ENCODE measurements at regions not wholly inside any gene's neighbourhood (a gene's known extent, or its start where the extent isn't known, plus 50 kb on each side); places are given as distances from the start of the nearest gene placed in this dataset.
"Not testable (repeated sequence)": the region's sequence is repeated elsewhere in the genome, so short reads cannot be mapped to it uniquely, and the experiment has no call there.

DNA sequence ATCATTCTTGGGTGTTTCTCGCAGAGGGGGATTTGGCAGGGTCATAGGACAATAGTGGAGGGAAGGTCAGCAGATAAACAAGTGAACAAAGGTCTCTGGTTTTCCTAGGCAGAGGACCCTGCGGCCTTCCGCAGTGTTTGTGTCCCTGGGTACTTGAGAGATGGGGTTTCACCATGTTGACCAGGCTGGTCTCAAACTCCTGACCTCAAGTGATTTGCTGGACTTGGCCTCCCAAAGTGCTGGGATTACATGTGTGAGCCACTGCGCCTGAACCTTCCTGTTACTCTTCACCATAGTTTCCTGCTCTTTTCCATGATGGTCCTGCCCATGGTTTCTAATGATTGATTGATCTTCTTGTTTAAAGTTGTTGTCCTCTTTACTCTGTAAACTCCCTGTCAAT lies 207.9 kb downstream of the BCAS1 start:
- H3K27me3 Mint-ChIP-seq (ENCODE audit: low read depth); H3K27ac Mint-ChIP-seq: not testable (repeated sequence)
- CTCF ChIA-PET = interaction anchor here (0.6 kb wide), 2 partner anchors 112 to 152 kb away, joined by 3 to 4 read pairs; no protein-coding TSS in a partner anchor

DNA sequence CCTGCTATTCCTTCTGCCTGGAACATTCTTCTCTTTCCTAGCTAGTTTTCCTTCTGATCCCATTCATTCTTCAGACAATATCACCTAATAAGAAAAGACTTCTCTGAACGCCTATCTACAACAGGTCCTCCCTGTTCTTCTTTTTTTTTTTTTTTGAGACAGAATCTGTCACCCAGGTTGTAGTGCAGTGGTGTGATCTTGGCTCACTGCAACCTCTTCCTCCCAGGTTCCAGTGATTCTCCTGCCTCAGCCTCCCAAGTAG lies 208.3 kb downstream of the BCAS1 start:
- peaks cover 45% of the 10 kb centered on the region for H3K4me1 Mint-ChIP-seq (ENCODE audit: low read depth)
- H3K4me3 Mint-ChIP-seq; H3K36me3 Mint-ChIP-seq (ENCODE audit: low read depth); intact Hi-C loops (cut with micrococcal nuclease); H3K27ac Mint-ChIP-seq; DNase-seq; H3K9me3 Mint-ChIP-seq; H3K27me3 Mint-ChIP-seq (ENCODE audit: low read depth): not testable (repeated sequence)
- CTCF ChIA-PET = interaction anchor here (0.6 kb wide), 1 partner anchor 152 kb away, joined by 3 read pairs; no protein-coding TSS in a partner anchor

More for the DNA sequence above, 207.9 kb downstream of the BCAS1 start:
- H3K36me3 Mint-ChIP-seq (ENCODE audit: low read depth); H3K9me3 Mint-ChIP-seq; H3K4me3 Mint-ChIP-seq; DNase-seq; intact Hi-C loops (cut with micrococcal nuclease): not testable (repeated sequence)
- peaks cover 44% of the 10 kb centered on the region for H3K4me1 Mint-ChIP-seq (ENCODE audit: low read depth)

- no peaks in the 10 kb centered on the region for H3K36me3 Mint-ChIP-seq (ENCODE audit: low read depth)
- H3K9me3 Mint-ChIP-seq = no peaks in the 10 kb centered on the region
- intact Hi-C loops (cut with micrococcal nuclease) = no loop called here
- H3K4me3 Mint-ChIP-seq = no peak overlapping the region
- CTCF ChIA-PET = interaction anchor here (1.0 kb wide), 1 partner anchor 40 kb away, joined by 3 read pairs; no protein-coding TSS in a partner anchor
- H3K4me1 Mint-ChIP-seq (ENCODE audit: low read depth) = peaks cover 41% of the 10 kb centered on the region
- H3K27me3 Mint-ChIP-seq (ENCODE audit: low read depth) = no peaks in the 10 kb centered on the region
- no peak for DNase-seq
- H3K27ac Mint-ChIP-seq = no peak overlapping the region
These were observed 210.7 kb downstream of the BCAS1 start for GRCh38 chr20:53859684-53860083.

GRCh38 chr20:53859009-53859408 lies 211.4 kb downstream of the BCAS1 start:
- DNase-seq; H3K36me3 Mint-ChIP-seq (ENCODE audit: low read depth); intact Hi-C loops (cut with micrococcal nuclease); H3K27me3 Mint-ChIP-seq (ENCODE audit: low read depth); H3K9me3 Mint-ChIP-seq; H3K4me3 Mint-ChIP-seq; H3K27ac Mint-ChIP-seq: not testable (repeated sequence)
- peaks cover 37% of the 10 kb centered on the region for H3K4me1 Mint-ChIP-seq (ENCODE audit: low read depth)
- CTCF ChIA-PET = interaction anchor here (0.5 to 1.0 kb wide), 3 partner anchors 40 to 57 kb away, joined by 3 to 4 read pairs (median 3); no protein-coding TSS in a partner anchor

DNA sequence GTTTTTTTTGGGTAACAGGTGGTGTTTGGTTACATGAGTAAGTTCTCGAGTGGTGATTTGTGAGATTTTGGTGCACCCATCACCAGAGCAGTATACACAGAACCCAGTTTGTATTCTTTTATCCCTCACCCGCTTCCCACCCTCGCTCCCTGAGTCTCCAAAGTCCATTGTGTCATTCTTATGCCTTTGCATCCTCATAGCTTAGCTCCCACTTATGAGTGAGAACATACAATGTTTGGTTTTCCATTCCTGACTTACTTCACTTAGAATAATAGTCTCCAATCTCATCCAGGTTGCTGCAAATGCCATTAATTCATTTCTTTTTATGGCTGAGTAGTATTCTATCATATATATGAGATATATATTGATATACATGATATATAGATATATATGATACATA lies 211.9 kb downstream of the BCAS1 start:
- H3K4me3 Mint-ChIP-seq; H3K27me3 Mint-ChIP-seq (ENCODE audit: low read depth); intact Hi-C loops (cut with micrococcal nuclease); H3K27ac Mint-ChIP-seq; DNase-seq; H3K36me3 Mint-ChIP-seq (ENCODE audit: low read depth); H3K9me3 Mint-ChIP-seq; CTCF ChIA-PET: not testable (repeated sequence)
- H3K4me1 Mint-ChIP-seq (ENCODE audit: low read depth) = peaks cover 32% of the 10 kb centered on the region

GRCh38 chr20:53857723-53858236 lies 212.6 kb downstream of the BCAS1 start:
- no peak for DNase-seq
- no peak overlapping the region for H3K4me3 Mint-ChIP-seq
- H3K27me3 Mint-ChIP-seq (ENCODE audit: low read depth) = no peaks in the 10 kb centered on the region
- CTCF ChIA-PET = interaction anchor here (0.7 to 1.2 kb wide), 3 partner anchors 10 to 13 kb away, joined by 3 read pairs; no protein-coding TSS in a partner anchor
- H3K4me1 Mint-ChIP-seq (ENCODE audit: low read depth) = peaks cover 28% of the 10 kb centered on the region
- intact Hi-C loops (cut with micrococcal nuclease) = no loop called here
- H3K9me3 Mint-ChIP-seq = no peaks in the 10 kb centered on the region
- no peak overlapping the region for H3K27ac Mint-ChIP-seq
- H3K36me3 Mint-ChIP-seq (ENCODE audit: low read depth) = no peaks in the 10 kb centered on the region

GRCh38 chr20:53856300-53857295 lies 213.8 kb downstream of the BCAS1 start:
- CTCF ChIA-PET = interaction anchor here (0.6 to 1.4 kb wide), 6 partner anchors 8 to 290 kb away, joined by 3 to 5 read pairs (median 3); no protein-coding TSS in a partner anchor
- Mint-ChIP-seq H3K4me3 (no peak overlapping the region), H3K27ac (no peak overlapping the region), H3K36me3 (ENCODE audit: low read depth) (no peaks in the 10 kb centered on the region), H3K27me3 (ENCODE audit: low read depth) (no peaks in the 10 kb centered on the region), H3K4me1 (ENCODE audit: low read depth) (peaks cover 28% of the 10 kb centered on the region), H3K9me3 (no peaks in the 10 kb centered on the region)
- intact Hi-C loops (cut with micrococcal nuclease) = no loop called here
- no peak for DNase-seq

DNA sequence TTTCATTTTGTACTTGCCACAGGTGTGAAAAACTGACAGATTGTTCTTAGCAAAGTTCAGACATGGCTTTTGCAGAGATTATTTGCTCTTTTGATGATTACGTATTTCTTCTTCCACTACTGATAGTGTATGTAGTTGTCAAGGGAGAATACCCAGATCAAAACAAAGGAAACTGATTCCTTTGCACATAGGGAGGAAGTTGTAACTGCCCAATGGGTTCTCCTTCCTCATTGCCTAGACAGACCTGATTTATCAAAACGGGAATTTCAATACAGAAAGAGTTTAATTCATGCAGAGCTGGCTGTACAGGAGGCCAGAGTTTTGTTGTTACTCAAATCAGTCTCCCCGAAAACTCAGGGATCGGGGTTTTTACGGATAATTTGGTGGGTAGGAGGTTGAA lies 214.7 kb downstream of the BCAS1 start:
- CTCF ChIA-PET = interaction anchor here (0.6 to 0.8 kb wide), 2 partner anchors 15 to 289 kb away, joined by 3 read pairs; no protein-coding TSS in a partner anchor
- intact Hi-C loops (cut with micrococcal nuclease) = no loop called here

GRCh38 chr20:53854609-53854926 lies 215.8 kb downstream of the BCAS1 start:
- H3K27ac Mint-ChIP-seq; H3K36me3 Mint-ChIP-seq (ENCODE audit: low read depth); CTCF ChIA-PET; H3K9me3 Mint-ChIP-seq; H3K4me3 Mint-ChIP-seq; H3K27me3 Mint-ChIP-seq (ENCODE audit: low read depth); DNase-seq; intact Hi-C loops (cut with micrococcal nuclease): not testable (repeated sequence)
- peaks cover 35% of the 10 kb centered on the region for H3K4me1 Mint-ChIP-seq (ENCODE audit: low read depth)

More for the DNA sequence above, 214.7 kb downstream of the BCAS1 start:
- peaks cover 28% of the 10 kb centered on the region for H3K4me1 Mint-ChIP-seq (ENCODE audit: low read depth)
- no peaks in the 10 kb centered on the region for H3K9me3 Mint-ChIP-seq
- H3K36me3 Mint-ChIP-seq (ENCODE audit: low read depth) = no peaks in the 10 kb centered on the region
- H3K27ac Mint-ChIP-seq = no peak overlapping the region
- no peak overlapping the region for H3K4me3 Mint-ChIP-seq
- H3K27me3 Mint-ChIP-seq (ENCODE audit: low read depth) = no peaks in the 10 kb centered on the region
- DNase-seq = no peak

- intact Hi-C loops (cut with micrococcal nuclease) = no loop called here
- Mint-ChIP-seq H3K27me3 (ENCODE audit: low read depth) (no peaks in the 10 kb centered on the region), H3K9me3 (no peaks in the 10 kb centered on the region), H3K4me3 (no peak overlapping the region), H3K36me3 (ENCODE audit: low read depth) (no peaks in the 10 kb centered on the region), H3K27ac (no peak overlapping the region), H3K4me1 (ENCODE audit: low read depth) (peaks cover 41% of the 10 kb centered on the region)
- CTCF ChIA-PET = no interaction called here
- DNase-seq = no peak
These were observed 217.2 kb downstream of the BCAS1 start for GRCh38 chr20:53853111-53853713.

- no peaks in the 10 kb centered on the region for H3K27me3 Mint-ChIP-seq (ENCODE audit: low read depth)
- no peaks in the 10 kb centered on the region for H3K9me3 Mint-ChIP-seq
- no peak overlapping the region for H3K4me3 Mint-ChIP-seq
- H3K4me1 Mint-ChIP-seq (ENCODE audit: low read depth) = peaks cover 42% of the 10 kb centered on the region
- no peak for DNase-seq
- H3K27ac Mint-ChIP-seq = no peak overlapping the region
- H3K36me3 Mint-ChIP-seq (ENCODE audit: low read depth) = no peaks in the 10 kb centered on the region
- CTCF ChIA-PET = no interaction called here
- intact Hi-C loops (cut with micrococcal nuclease) = no loop called here
These were observed 217.7 kb downstream of the BCAS1 start for GRCh38 chr20:53852691-53853090.

- Mint-ChIP-seq H3K9me3 (no peaks in the 10 kb centered on the region), H3K4me3 (no peak overlapping the region), H3K36me3 (ENCODE audit: low read depth) (no peaks in the 10 kb centered on the region), H3K4me1 (ENCODE audit: low read depth) (peaks cover 42% of the 10 kb centered on the region), H3K27me3 (ENCODE audit: low read depth) (no peaks in the 10 kb centered on the region), H3K27ac (no peak overlapping the region)
- DNase-seq = no peak
- CTCF ChIA-PET = no interaction called here
- intact Hi-C loops (cut with micrococcal nuclease) = no loop called here
These were observed 218.4 kb downstream of the BCAS1 start for GRCh38 chr20:53852014-53852413.
